A549 (cell line): ENCODE measurements at regions not wholly inside any gene's neighbourhood (a gene's known extent, or its start where the extent isn't known, plus 50 kb on each side); places are given as distances from the start of the nearest gene placed in this dataset.

Experiments used
- ATAC-seq, 2 experiments: fragments of 200-7000 bp in 1 of 2; fragments of >200 bp in 1 of 2; cut with Nextera tagmentation in 1 of 2; cut with Tn5 transposase in 1 of 2; 3 replicates each; pipeline versions ENCODE4 v1.8.0 to v1.9.1; 2018 to 2020; ENCODE audit warnings: mild to moderate bottlenecking in 1 of 2, moderate library complexity in 1 of 2
- CTCF ChIA-PET: fragments of 300-600 bp; sonication (Branson Sonifier 250); formaldehyde crosslinking; extraction: SDS; loops from one replicate; lab custom pipeline; 2021; ENCODE audit warnings: antibody characterized with exemption, inconsistent platforms; lab: Yijun Ruan, JAX
- POLR2A ChIA-PET: fragments of 350-600 bp; formaldehyde crosslinking; extraction: SDS; loops from one replicate; lab custom pipeline; 2021; ENCODE audit warnings: antibody characterized with exemption, inconsistent platforms; lab: Yijun Ruan, JAX
- DNase-seq, 2 experiments: peaks; one replicate each; pipeline versions ENCODE4 v3.0.0 to v3.0.0-alpha.2; 2011 to 2016; ENCODE audit warnings: low read depth in 1 of 2, low spot score in 1 of 2
- FAIRE-seq: peaks from 2 replicates; lab custom pipeline; 2011; peaks lifted over from hg19 to GRCh38; lab: Jason Lieb, UNC
- H3K27ac ChIP-seq, 2 experiments: fragments of >200 bp; sonication (Bioruptor Twin); formaldehyde crosslinking; 3 replicates each; pipeline ENCODE4 v1.5.1; 2016 to 2017
- H3K4me1 ChIP-seq: fragments of >200 bp; sonication (Bioruptor Twin); formaldehyde crosslinking; 3 replicates; pipeline ENCODE4 v1.6.1; 2016
- H3K4me2 ChIP-seq: fragments of >200 bp; sonication (Bioruptor Twin); formaldehyde crosslinking; 3 replicates; pipeline ENCODE4 v1.6.1; 2016
- H3K4me3 ChIP-seq: fragments of >200 bp; sonication (Bioruptor Twin); formaldehyde crosslinking; 3 replicates; pipeline ENCODE4 v1.5.1; 2016
- H3K9me3 ChIP-seq: fragments of >200 bp; sonication (Bioruptor Twin); formaldehyde crosslinking; 3 replicates; pipeline ENCODE4 v1.6.1; 2016
- CHD2 ChIP-seq: fragments of 150-350 bp; IDR thresholded peaks from 2 replicates; pipeline ENCODE4 v1.6.1; 2014; ENCODE audit warnings: low read length; ENCODE audit not compliant: partially characterized antibody
- CHD4 ChIP-seq: fragments of 200-600 bp; sonication (generic); IDR thresholded peaks from 2 replicates; pipeline ENCODE4 v1.6.1; 2016; ENCODE audit warnings: antibody characterized with exemption, mild to moderate bottlenecking, borderline replicate concordance
- EHF ChIP-seq: fragments of 250-450 bp; sonication (Bioruptor Pico); IDR thresholded peaks from 2 replicates; pipeline ENCODE4 v1.5.0; 2020; ENCODE audit warnings: mild to moderate bottlenecking
- EHMT2 ChIP-seq: fragments of 200-600 bp; sonication (generic); IDR thresholded peaks from 2 replicates; pipeline ENCODE4 v1.6.1; 2016; ENCODE audit warnings: antibody characterized with exemption, low read depth, mild to moderate bottlenecking, moderate library complexity
- EP300 ChIP-seq, 2 experiments: fragments of >200 bp; sonication (Bioruptor Twin); formaldehyde crosslinking; IDR thresholded peaks; 2 replicates in 1 of 2; 3 replicates in 1 of 2; pipeline ENCODE4 v1.6.1; 2016 to 2017
- FOSL2 ChIP-seq, 2 experiments: fragments of 450-650 bp in 1 of 2; fragments of >200 bp in 1 of 2; sonication (Bioruptor Twin) in 1 of 2; formaldehyde crosslinking; IDR thresholded peaks; 2 replicates each; pipeline versions ENCODE4 v1.5.0 to v1.6.1; 2016 to 2020; ENCODE audit warnings: mild to moderate bottlenecking in 1 of 2, moderate library complexity in 1 of 2
- GATA3 ChIP-seq: IDR thresholded peaks from 2 replicates; pipeline ENCODE4 v1.6.1; 2012; ENCODE audit warnings: borderline replicate concordance
- HDAC2 ChIP-seq: fragments of 200-600 bp; sonication (generic); IDR thresholded peaks from 2 replicates; pipeline ENCODE4 v1.6.1; 2016
- HOXA7 ChIP-seq: fragments of 250-450 bp; sonication (Bioruptor Pico); IDR thresholded peaks from 2 replicates; pipeline ENCODE4 v1.5.0; 2020; ENCODE audit warnings: mild to moderate bottlenecking, moderate library complexity
- HOXB5 ChIP-seq: fragments of 250-450 bp; sonication (Bioruptor Pico); IDR thresholded peaks from 2 replicates; pipeline ENCODE4 v1.5.0; 2020; ENCODE audit warnings: mild to moderate bottlenecking, moderate library complexity
- JUN ChIP-seq, 2 experiments: fragments of >200 bp; sonication (Bioruptor Twin); formaldehyde crosslinking; IDR thresholded peaks; 2 replicates in 1 of 2; 3 replicates in 1 of 2; pipeline ENCODE4 v1.6.1; 2016 to 2017
- MAFK ChIP-seq: fragments of 450-650 bp; IDR thresholded peaks from 2 replicates; pipeline ENCODE4 v1.6.1; 2014; ENCODE audit not compliant: partially characterized antibody
- MAZ ChIP-seq: fragments of 150-350 bp; IDR thresholded peaks from 2 replicates; pipeline ENCODE4 v1.6.1; 2014; ENCODE audit warnings: antibody characterized with exemption, low read depth, low read length, borderline replicate concordance
- MYC ChIP-seq: IDR thresholded peaks from 2 replicates; pipeline ENCODE4 v1.6.1; 2012; ENCODE audit warnings: mild to moderate bottlenecking, inconsistent platforms, low read length, improper control_type of control experiment, borderline replicate concordance
- NFE2L2 ChIP-seq: fragments of 150-350 bp; conservative IDR thresholded peaks from 2 replicates; pipeline ENCODE4 v1.6.1; 2014; ENCODE audit warnings: low read length
- PHF8 ChIP-seq: fragments of 200-600 bp; sonication (generic); IDR thresholded peaks from 2 replicates; pipeline ENCODE4 v1.6.1; 2016; ENCODE audit warnings: low read depth, mild to moderate bottlenecking, antibody characterized with exemption, moderate library complexity, borderline replicate concordance
- POLR2A ChIP-seq: IDR thresholded peaks from 2 replicates; pipeline ENCODE4 v1.6.1; 2012; ENCODE audit warnings: mild to moderate bottlenecking, low read length
- RAD21 ChIP-seq, 2 experiments: fragments of >200 bp in 1 of 2; sonication (Bioruptor Twin) in 1 of 2; formaldehyde crosslinking in 1 of 2; IDR thresholded peaks in 1 of 2; conservative IDR thresholded peaks in 1 of 2; 2 replicates in 1 of 2; 3 replicates in 1 of 2; pipeline ENCODE4 v1.6.1; 2012 to 2018; ENCODE audit warnings: inconsistent platforms in 1 of 2
- RARB ChIP-seq: fragments of 250-450 bp; sonication (Bioruptor Pico); IDR thresholded peaks from 2 replicates; pipeline ENCODE4 v1.8.0; 2021; ENCODE audit warnings: mild to moderate bottlenecking, moderate library complexity
- RFX5 ChIP-seq: fragments of 450-650 bp; IDR thresholded peaks from 2 replicates; pipeline ENCODE4 v1.7.1; 2014; ENCODE audit warnings: antibody characterized with exemption, mild to moderate bottlenecking, moderate library complexity
- SMC3 ChIP-seq: fragments of >200 bp; sonication (Bioruptor Twin); formaldehyde crosslinking; IDR thresholded peaks from 3 replicates; pipeline ENCODE4 v1.6.1; 2018; ENCODE audit warnings: inconsistent platforms
- TFCP2L1 ChIP-seq: fragments of 250-450 bp; sonication (Bioruptor Pico); IDR thresholded peaks from 2 replicates; pipeline ENCODE4 v1.5.0; 2021; ENCODE audit warnings: mild to moderate bottlenecking
- TP53 ChIP-seq: fragments of 250-450 bp; sonication (Bioruptor Pico); IDR thresholded peaks from 2 replicates; pipeline ENCODE4 v1.5.0; 2021; ENCODE audit warnings: mild to moderate bottlenecking, moderate library complexity
- ZC3H11A ChIP-seq: fragments of 450-650 bp; IDR thresholded peaks from 2 replicates; pipeline ENCODE4 v1.6.1; 2014; ENCODE audit warnings: antibody characterized with exemption, mild to moderate bottlenecking
- WGBS: methylation state at CpG from one replicate; pipeline ENCODE4 v1.1.6; 2017; ENCODE audit errors: missing lambda C conversion rate; 5-methylcytosine and 5-hydroxymethylcytosine counted together
- TF ChIP-seq, protein P1 (sequence below): fragments of 250-450 bp; sonication (Bioruptor Pico); IDR thresholded peaks from 2 replicates; pipeline ENCODE4 v1.5.0; 2020; ENCODE audit warnings: low read depth, mild to moderate bottlenecking, moderate library complexity
- TF ChIP-seq, protein P2 (sequence below): IDR thresholded peaks from 2 replicates; pipeline ENCODE4 v1.6.1; 2012
- TF ChIP-seq, protein P3 (sequence below): fragments of 150-350 bp; IDR thresholded peaks from 2 replicates; pipeline ENCODE4 v1.6.1; 2014; ENCODE audit warnings: low read depth, mild to moderate bottlenecking, low read length

DNA sequence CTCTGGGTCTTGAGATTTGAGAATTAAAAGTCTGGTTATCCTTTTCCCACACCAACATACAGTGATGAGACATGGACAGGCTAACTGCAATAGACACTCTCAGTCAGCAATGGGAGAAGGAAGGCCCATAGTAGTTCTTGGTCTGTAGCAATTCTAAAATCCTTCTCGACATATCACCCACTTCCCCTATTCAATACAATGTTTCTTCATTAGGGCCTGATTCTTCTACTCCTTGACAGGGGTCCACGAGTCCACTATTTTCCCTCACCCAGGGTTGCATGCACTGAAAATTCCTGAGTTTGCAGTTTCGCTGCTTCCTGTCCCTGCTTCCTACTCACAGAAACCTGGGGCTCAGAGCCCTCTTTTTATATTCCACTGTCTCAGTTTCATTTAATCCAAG is 402.8 kb downstream of the MAT2B start:
- CTCF ChIA-PET, result no interaction called here
- POLR2A ChIA-PET, result no interaction called here
- DNase-seq (no peak), ATAC-seq (no peak), FAIRE-seq (no peak)
- Histone ChIP-seq H3K27ac (no peak overlapping the region), H3K4me3 (no peak overlapping the region), H3K4me1 (no peaks in the 10 kb centered on the region), H3K9me3 (no peaks in the 10 kb centered on the region)
- no peak for TF ChIP-seq NFE2L2
- TF ChIP-seq MAZ, result no peak
- no peak for TF ChIP-seq JUN (IDR thresholded peaks at IDR 0.05)
- no peak for TF ChIP-seq FOSL2 (IDR thresholded peaks at IDR 0.05)
- TF ChIP-seq FOSL2 (CRISPR knock-in tag; IDR thresholded peaks at IDR 0.05), result no peak
- TF ChIP-seq MYC, result no peak
- no peak for TF ChIP-seq RFX5
- no peak for TF ChIP-seq CHD4
- TF ChIP-seq, protein P1, sequence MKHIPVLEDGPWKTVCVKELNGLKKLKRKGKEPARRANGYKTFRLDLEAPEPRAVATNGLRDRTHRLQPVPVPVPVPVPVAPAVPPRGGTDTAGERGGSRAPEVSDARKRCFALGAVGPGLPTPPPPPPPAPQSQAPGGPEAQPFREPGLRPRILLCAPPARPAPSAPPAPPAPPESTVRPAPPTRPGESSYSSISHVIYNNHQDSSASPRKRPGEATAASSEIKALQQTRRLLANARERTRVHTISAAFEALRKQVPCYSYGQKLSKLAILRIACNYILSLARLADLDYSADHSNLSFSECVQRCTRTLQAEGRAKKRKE (CRISPR knock-in tag), result no peak
- TF ChIP-seq, all 56 proteins: peak for 0
- 0% methylated on average over 3 of the region's 3 CpGs for WGBS
- H3K4me2 ChIP-seq, result no peak overlapping the region

DNA sequence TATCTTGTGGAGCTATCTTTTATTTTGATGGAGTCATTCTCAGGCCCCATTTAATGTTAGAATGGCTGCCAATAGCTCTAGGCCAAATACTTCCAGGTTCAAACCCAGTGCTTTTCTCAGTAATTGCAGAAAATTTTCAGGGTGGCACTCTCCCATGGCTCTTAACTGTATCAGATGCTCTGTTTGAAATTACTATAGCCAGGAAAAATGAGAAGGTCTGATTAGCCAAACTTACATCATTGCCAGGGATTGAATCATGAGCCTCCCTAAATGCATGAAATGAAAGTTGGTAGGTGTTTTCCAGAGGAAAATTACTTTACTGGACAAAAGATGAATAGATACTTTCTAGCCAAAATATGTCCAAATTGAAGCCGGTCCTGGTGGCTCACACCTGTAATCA is 404.8 kb downstream of the MAT2B start:
- no peaks in the 10 kb centered on the region for H3K4me1 ChIP-seq
- DNase-seq (no peak), FAIRE-seq (no peak), ATAC-seq (no peak)
- ChIA-PET CTCF (no interaction called here), POLR2A (no interaction called here)
- H3K27ac ChIP-seq, result no peak overlapping the region
- no peaks in the 10 kb centered on the region for H3K9me3 ChIP-seq
- H3K4me2 ChIP-seq, result no peak overlapping the region
- TF ChIP-seq SMC3, result no peak
- TF ChIP-seq CHD2, result no peak
- TF ChIP-seq PHF8, result no peak
- TF ChIP-seq EHMT2, result no peak
- TF ChIP-seq, protein P2, sequence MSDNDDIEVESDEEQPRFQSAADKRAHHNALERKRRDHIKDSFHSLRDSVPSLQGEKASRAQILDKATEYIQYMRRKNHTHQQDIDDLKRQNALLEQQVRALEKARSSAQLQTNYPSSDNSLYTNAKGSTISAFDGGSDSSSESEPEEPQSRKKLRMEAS, result no peak
- no peak for TF ChIP-seq TFCP2L1 (CRISPR knock-in tag)
- TF ChIP-seq TP53 (CRISPR knock-in tag), result no peak
- no peak for TF ChIP-seq GATA3
- no peak for TF ChIP-seq FOSL2 (IDR thresholded peaks at IDR 0.05)
- no peak for TF ChIP-seq FOSL2 (CRISPR knock-in tag; IDR thresholded peaks at IDR 0.05)
- TF ChIP-seq HDAC2, result no peak
- TF ChIP-seq HOXB5 (CRISPR knock-in tag), result no peak
- TF ChIP-seq MAFK, result no peak
- no peak for TF ChIP-seq RAD21 (conservative IDR thresholded peaks at IDR 0.05 in 1 of 2, IDR thresholded peaks at IDR 0.05 in 1 of 2)
- no peak for TF ChIP-seq POLR2A
- TF ChIP-seq RARB (CRISPR knock-in tag), result no peak
- TF ChIP-seq HOXA7 (CRISPR knock-in tag), result no peak
- no peak for TF ChIP-seq ZC3H11A
- WGBS, result 0% methylated on average over 1 of the region's 1 CpG
- no peak overlapping the region for H3K4me3 ChIP-seq

DNA sequence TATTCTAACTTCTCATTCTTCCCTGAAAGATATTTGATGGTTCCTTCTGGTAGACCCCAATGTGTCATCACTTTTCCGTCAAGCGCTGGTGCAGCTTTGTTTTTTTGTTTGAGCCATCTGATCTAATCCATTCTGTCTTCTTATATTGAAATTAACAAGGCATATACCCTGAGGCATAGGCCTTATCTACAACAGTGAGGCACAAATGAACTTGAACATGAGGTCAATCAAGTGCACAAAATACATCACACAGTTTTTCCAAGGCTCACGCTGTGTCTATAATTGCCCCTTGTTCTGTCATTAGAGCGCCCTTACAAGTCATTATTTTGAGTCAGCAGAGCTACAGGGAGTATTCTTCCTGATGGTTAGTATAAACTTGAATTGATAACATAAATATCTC is 406.6 kb downstream of the MAT2B start:
- FAIRE-seq (no peak), DNase-seq (no peak)
- POLR2A ChIA-PET, result no interaction called here
- TF ChIP-seq, protein P3, sequence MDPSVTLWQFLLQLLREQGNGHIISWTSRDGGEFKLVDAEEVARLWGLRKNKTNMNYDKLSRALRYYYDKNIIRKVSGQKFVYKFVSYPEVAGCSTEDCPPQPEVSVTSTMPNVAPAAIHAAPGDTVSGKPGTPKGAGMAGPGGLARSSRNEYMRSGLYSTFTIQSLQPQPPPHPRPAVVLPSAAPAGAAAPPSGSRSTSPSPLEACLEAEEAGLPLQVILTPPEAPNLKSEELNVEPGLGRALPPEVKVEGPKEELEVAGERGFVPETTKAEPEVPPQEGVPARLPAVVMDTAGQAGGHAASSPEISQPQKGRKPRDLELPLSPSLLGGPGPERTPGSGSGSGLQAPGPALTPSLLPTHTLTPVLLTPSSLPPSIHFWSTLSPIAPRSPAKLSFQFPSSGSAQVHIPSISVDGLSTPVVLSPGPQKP, result no peak
- TF ChIP-seq EHF (CRISPR knock-in tag) (no peak), EP300 (IDR thresholded peaks at IDR 0.05) (no peak), TFCP2L1 (CRISPR knock-in tag) (no peak)
- TF ChIP-seq, all 56 proteins: peak for 0
- no peak overlapping the region for H3K4me2 ChIP-seq
- H3K9me3 ChIP-seq, result no peaks in the 10 kb centered on the region
- no peak for ATAC-seq
- no peaks in the 10 kb centered on the region for H3K4me1 ChIP-seq
- WGBS, result 1% methylated on average over 4 of the region's 4 CpGs
- CTCF ChIA-PET, result interaction anchor here (0.6 kb wide), 1 partner anchor 134 kb away, joined by 4 read pairs; no protein-coding TSS in a partner anchor
- H3K4me3 ChIP-seq, result no peak overlapping the region
- no peak overlapping the region for H3K27ac ChIP-seq
